OCI-LY1 (cell line): ENCODE measurements at regions not wholly inside any gene's neighbourhood (a gene's known extent, or its start where the extent isn't known, plus 50 kb on each side); places are given as distances from the start of the nearest gene placed in this dataset.
"Not testable (repeated sequence)": the region's sequence is repeated elsewhere in the genome, so short reads cannot be mapped to it uniquely, and the experiment has no call there.

Experiments
- H2AFZ ChIP-seq: fragments of 200-600 bp; sonication (generic), shearing (Covaris generic); 2 replicates; pipeline ENCODE4 v1.6.0; 2014; ENCODE audit warnings: antibody characterized with exemption, mild to moderate bottlenecking, low read length
- H3F3A ChIP-seq: fragments of 200-600 bp; sonication (generic), shearing (Covaris generic); 2 replicates; pipeline ENCODE4 v1.6.0; 2014; ENCODE audit warnings: mild to moderate bottlenecking, antibody characterized with exemption, low read length, moderate library complexity; ENCODE audit not compliant: insufficient read depth
- H3K27ac ChIP-seq: fragments of 200-600 bp; sonication (generic); 2 replicates; pipeline ENCODE4 v1.5.1; 2014; ENCODE audit warnings: low read length, mixed run types, mild to moderate bottlenecking, low read depth; ENCODE audit not compliant: poor library complexity, severe bottlenecking
- H3K27me3 ChIP-seq: fragments of 200-600 bp; sonication (generic); 2 replicates; pipeline ENCODE4 v1.6.0; 2014; ENCODE audit warnings: antibody characterized with exemption, mild to moderate bottlenecking, low read length, moderate library complexity; ENCODE audit not compliant: insufficient read depth
- H3K36me3 ChIP-seq: fragments of 200-600 bp; sonication (generic); 2 replicates; pipeline ENCODE4 v1.6.1; 2014; ENCODE audit warnings: mild to moderate bottlenecking, antibody characterized with exemption, low read length, moderate library complexity, mixed read lengths; ENCODE audit not compliant: insufficient read depth
- H3K4me1 ChIP-seq: fragments of 200-600 bp; sonication (generic); 2 replicates; pipeline ENCODE4 v1.5.1; 2014; ENCODE audit warnings: mild to moderate bottlenecking, low read length, moderate library complexity; ENCODE audit not compliant: insufficient read depth, severe bottlenecking
- H3K4me2 ChIP-seq: fragments of 200-600 bp; sonication (generic), shearing (Covaris generic); 2 replicates; pipeline ENCODE4 v1.6.1; 2014; ENCODE audit warnings: low read length
- H3K4me3 ChIP-seq: fragments of 200-600 bp; sonication (generic); 2 replicates; pipeline ENCODE4 v1.5.1; 2014; ENCODE audit warnings: low read length, low read depth, mild to moderate bottlenecking, mixed read lengths; ENCODE audit not compliant: poor library complexity, severe bottlenecking
- H3K79me2 ChIP-seq: fragments of 200-600 bp; shearing (Covaris generic); 2 replicates; pipeline ENCODE4 v1.6.1; 2016; ENCODE audit warnings: mixed run types, low read length, mixed read lengths; ENCODE audit not compliant: insufficient read depth
- H3K9ac ChIP-seq: fragments of 200-600 bp; sonication (generic), shearing (Covaris generic); 2 replicates; pipeline ENCODE4 v1.6.1; 2014; ENCODE audit warnings: mild to moderate bottlenecking, low read length, mixed read lengths
- H3K9me2 ChIP-seq: fragments of 200-600 bp; sonication (generic), shearing (Covaris generic); 2 replicates; pipeline ENCODE4 v1.6.1; 2014; ENCODE audit warnings: low read depth, mild to moderate bottlenecking, low read length, mixed read lengths
- H3K9me3 ChIP-seq: fragments of 200-600 bp; shearing (Covaris generic); 2 replicates; pipeline ENCODE4 v1.6.1; 2014; ENCODE audit warnings: low read length, mixed read lengths
- H4K20me1 ChIP-seq: fragments of 200-600 bp; sonication (generic), shearing (Covaris generic); 2 replicates; pipeline ENCODE4 v1.6.0; 2016; ENCODE audit warnings: mild to moderate bottlenecking, low read length; ENCODE audit not compliant: insufficient read depth

DNA sequence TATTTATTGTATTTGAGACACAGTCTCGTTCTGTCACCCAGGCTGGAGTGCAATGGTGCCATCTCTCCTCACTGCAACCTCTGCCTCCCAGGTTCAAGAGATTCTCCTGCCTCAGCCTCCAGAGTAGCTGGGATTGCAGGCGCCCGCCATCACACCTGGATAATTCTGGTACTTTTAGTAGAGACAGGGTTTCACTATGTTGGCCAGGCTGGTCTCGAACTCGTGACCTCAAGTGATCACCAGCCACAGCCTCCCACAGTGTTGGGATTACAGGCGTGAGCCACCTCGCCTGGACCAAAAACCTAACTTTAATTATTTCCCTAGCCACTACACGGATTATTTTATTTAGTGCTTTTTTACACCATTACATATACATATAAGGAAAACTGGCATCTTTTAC lies 1674.0 kb downstream of the SPATA31A7 start:
- H3K27me3 ChIP-seq, H3K9ac ChIP-seq: not testable (repeated sequence)

DNA sequence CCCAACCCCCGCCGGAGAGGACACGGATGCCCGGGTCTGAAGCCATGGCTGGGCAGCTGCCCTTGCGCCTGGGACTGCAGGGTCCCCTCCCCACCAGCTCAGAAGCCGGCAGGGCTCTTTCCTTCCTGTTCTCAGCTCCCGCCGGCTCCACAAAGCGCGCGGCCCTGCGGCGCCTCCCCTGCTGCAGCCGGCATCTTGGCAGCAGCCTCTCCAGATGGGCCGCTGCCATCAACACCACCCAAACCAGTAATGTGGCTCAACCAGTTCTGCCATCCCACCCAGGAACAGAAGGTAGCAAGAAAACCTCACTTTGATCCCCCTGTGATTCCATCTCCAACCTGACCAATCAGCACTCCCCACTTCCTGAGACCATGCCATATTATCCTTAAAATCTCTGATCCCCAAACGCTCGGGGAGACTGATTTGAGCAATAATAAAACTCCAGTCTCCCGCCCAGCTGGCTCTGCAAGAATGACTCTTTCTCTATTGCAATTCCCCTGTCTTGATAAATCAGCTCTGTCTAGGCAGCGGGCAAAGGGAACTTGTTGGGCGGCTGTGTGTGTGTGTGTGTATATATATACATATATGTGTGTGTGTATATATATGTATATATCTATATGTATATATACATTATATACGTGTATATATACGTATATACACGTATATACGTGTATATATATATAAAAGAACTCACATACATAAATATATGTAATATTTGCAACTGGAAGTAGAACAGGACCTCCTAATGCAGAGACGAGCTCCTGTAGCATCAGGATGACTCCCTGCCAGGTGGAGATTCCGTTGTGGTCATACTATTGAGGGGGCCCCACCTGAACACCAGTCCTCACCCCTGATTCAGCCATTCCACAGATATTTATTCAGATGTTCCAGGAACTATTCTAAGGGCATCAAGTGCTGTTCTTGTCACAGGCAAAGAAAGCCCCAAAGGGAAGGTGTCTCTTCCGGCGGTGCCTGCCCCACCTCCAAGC lies 1674.9 kb downstream of the SPATA31A7 start:
- H3K27ac ChIP-seq, H3K9ac ChIP-seq, H3K27me3 ChIP-seq, H3K4me1 ChIP-seq, H3K4me2 ChIP-seq, H4K20me1 ChIP-seq, H3K79me2 ChIP-seq, H3K4me3 ChIP-seq, H3K36me3 ChIP-seq, H3K9me2 ChIP-seq, H2AFZ ChIP-seq, H3F3A ChIP-seq, H3K9me3 ChIP-seq: not testable (repeated sequence)

More for the DNA sequence above, 1674.0 kb downstream of the SPATA31A7 start:
- not testable (repeated sequence) for H3K4me3 ChIP-seq, H3K4me1 ChIP-seq, H3K36me3 ChIP-seq, H2AFZ ChIP-seq, H3K79me2 ChIP-seq, H3F3A ChIP-seq, H3K27ac ChIP-seq, H3K9me3 ChIP-seq, H3K4me2 ChIP-seq, H4K20me1 ChIP-seq, H3K9me2 ChIP-seq

DNA sequence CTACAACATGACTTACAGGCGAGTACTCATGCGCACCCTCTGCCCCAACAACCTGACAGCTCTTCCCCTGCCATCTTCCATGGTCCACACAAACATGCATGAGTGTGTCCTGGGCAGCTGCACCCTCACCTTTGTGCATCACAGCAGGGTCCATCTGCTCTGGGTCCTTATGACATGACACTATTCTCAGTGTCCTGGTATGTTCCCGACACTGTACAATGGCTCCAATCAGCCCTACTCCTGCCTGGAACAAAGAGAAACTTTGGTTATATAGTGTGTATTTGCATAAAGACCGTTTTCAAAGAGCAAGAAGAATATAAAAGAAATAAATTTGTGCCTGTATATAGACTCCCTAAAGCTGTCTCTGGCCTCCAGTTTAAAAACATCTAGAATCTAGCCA lies 1679.2 kb downstream of the SPATA31A7 start:
- not testable (repeated sequence) for H3K9me3 ChIP-seq, H3K4me1 ChIP-seq, H2AFZ ChIP-seq, H3K9me2 ChIP-seq, H3F3A ChIP-seq, H3K27ac ChIP-seq, H3K4me2 ChIP-seq, H3K4me3 ChIP-seq, H3K36me3 ChIP-seq, H3K27me3 ChIP-seq, H4K20me1 ChIP-seq, H3K9ac ChIP-seq, H3K79me2 ChIP-seq

DNA sequence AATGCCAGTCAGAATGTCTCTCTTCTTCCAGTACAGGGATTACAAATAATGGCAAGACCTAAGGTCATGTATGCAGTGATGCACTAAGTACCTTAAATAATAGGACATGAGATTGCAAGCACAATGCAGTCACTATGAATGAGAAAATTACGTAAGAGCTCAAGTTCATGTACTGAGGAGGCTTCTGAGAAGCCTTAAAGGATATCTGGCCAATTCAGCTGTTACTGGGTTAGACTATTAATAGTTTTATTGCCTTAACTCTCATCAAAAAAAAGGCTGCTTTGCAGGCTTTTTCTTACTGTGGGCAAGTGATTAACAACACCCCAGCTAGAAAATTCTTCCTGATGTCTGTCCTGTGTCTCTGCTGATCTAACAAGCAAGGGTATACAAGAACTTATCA lies 1681.9 kb downstream of the SPATA31A7 start:
- not testable (repeated sequence) for H3F3A ChIP-seq, H3K4me3 ChIP-seq, H3K4me1 ChIP-seq, H4K20me1 ChIP-seq, H2AFZ ChIP-seq, H3K9me2 ChIP-seq, H3K27ac ChIP-seq, H3K27me3 ChIP-seq, H3K36me3 ChIP-seq, H3K79me2 ChIP-seq, H3K9ac ChIP-seq, H3K9me3 ChIP-seq, H3K4me2 ChIP-seq

DNA sequence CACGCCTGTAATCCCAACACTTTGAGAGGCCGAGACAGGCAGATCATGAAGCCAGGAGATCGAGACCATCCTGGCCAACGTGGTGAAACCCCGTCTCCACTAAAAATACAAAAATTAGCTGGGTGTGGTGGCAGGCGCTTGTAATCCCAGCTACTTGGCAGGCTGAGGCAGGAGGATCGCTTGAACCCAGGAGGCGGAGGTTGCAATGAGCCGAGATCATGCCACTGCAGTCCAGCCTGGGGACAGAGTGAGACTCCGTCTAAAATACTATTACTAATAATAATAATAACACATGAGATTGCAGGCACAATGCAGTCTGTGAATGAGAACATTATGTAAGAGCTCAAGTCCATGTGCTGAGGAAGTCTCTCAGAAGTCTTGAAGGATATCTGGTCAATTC lies 1684.4 kb downstream of the SPATA31A7 start:
- H3K27me3 ChIP-seq, H3K9me2 ChIP-seq, H3K27ac ChIP-seq, H3K79me2 ChIP-seq, H2AFZ ChIP-seq, H3K9me3 ChIP-seq, H4K20me1 ChIP-seq, H3K9ac ChIP-seq, H3F3A ChIP-seq, H3K4me3 ChIP-seq, H3K4me2 ChIP-seq, H3K4me1 ChIP-seq, H3K36me3 ChIP-seq: not testable (repeated sequence)

DNA sequence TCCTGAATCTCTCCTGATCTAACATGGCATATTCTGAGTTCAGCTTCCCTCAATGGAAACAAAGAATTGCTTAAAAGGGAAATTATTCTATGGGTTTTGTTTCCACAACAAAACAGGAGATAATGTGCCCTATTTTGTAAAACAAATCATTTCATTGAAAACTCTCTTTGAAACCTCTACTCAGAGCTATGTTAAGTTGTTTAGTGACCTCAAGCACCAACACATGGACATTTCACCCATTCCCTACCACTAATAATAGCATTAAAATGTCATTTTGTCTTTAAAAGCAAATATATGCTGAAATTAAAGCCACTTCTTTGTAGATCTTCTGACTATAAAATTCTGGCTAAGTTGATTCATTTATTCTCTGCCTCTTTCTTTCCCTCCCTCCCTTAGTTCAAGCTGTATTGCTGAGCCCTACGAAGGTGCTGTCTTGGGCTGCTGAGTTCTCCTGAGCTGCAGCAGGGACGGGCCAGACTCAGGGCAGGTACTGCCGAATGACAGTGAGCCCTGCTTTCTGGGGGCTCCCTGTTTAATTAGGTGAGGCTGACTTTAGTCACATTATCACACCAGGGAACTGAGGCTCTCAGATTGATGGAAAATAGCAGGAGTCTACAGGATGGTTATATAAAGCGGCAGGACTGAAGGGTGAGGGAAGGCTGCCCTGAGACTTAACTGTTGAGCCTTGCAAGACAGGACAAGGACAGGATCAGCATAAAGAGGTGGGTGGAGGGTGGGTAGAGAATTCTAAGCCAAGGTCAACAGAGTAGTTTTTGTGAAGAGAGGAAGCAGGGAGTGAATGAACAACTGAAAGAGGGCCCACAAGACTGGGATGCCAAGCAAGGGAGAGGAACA lies 1685.1 kb downstream of the SPATA31A7 start:
- not testable (repeated sequence) for H3K9ac ChIP-seq, H4K20me1 ChIP-seq, H3K4me1 ChIP-seq, H3F3A ChIP-seq, H3K27me3 ChIP-seq, H3K4me3 ChIP-seq, H3K36me3 ChIP-seq, H3K9me2 ChIP-seq, H3K79me2 ChIP-seq, H3K4me2 ChIP-seq, H3K27ac ChIP-seq, H3K9me3 ChIP-seq, H2AFZ ChIP-seq

DNA sequence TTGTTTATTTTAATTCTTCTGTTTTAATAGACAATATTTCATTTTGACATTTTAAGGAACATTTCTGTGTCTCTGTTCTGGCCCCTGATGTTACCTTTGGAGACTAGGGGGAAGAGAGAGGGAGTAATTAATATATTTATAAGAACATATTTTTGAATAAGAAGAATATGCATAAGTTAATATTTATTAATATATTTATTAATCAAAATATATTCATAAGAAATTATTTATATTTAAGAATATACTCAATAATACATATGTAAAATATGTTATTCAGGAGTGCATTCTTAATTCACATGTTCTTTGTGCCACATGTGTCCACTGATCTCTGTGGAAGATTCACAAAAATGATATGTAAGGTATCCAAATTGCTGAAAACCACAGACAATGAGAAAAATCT lies 1687.7 kb downstream of the SPATA31A7 start:
- H3K4me1 ChIP-seq, H3K27me3 ChIP-seq, H3K4me2 ChIP-seq, H3K9me3 ChIP-seq, H3K27ac ChIP-seq, H3F3A ChIP-seq, H3K4me3 ChIP-seq, H3K9me2 ChIP-seq, H2AFZ ChIP-seq, H3K79me2 ChIP-seq, H4K20me1 ChIP-seq, H3K36me3 ChIP-seq, H3K9ac ChIP-seq: not testable (repeated sequence)
